Endodermal cell (in vitro differentiated cells): ENCODE measurements at regions not wholly inside any gene's neighbourhood (a gene's known extent, or its start where the extent isn't known, plus 50 kb on each side); places are given as distances from the start of the nearest gene placed in this dataset.
"Not testable (repeated sequence)": the region's sequence is repeated elsewhere in the genome, so short reads cannot be mapped to it uniquely, and the experiment has no call there.

Experiments
- DNase-seq: peaks from one replicate; pipeline ENCODE4 v3.0.0-alpha.2; 2017
- H3K27ac ChIP-seq: 2 replicates; pipeline ENCODE4 v1.5.1; 2013; ENCODE audit warnings: mild to moderate bottlenecking, low read depth, low read length, moderate library complexity
- H3K27me3 ChIP-seq: 2 replicates; pipeline ENCODE4 v1.6.1; 2013; ENCODE audit warnings: mild to moderate bottlenecking, low read length, moderate library complexity; ENCODE audit not compliant: insufficient read depth, control insufficient read depth, poor library complexity, severe bottlenecking
- H3K36me3 ChIP-seq: 2 replicates; pipeline ENCODE4 v1.7.0; 2013; ENCODE audit warnings: mild to moderate bottlenecking, low read length, moderate library complexity; ENCODE audit not compliant: control insufficient read depth, insufficient read depth
- H3K4me1 ChIP-seq: one replicate; pipeline ENCODE4 v1.7.0; 2013; ENCODE audit warnings: low read length; ENCODE audit not compliant: control insufficient read depth, insufficient read depth
- H3K4me3 ChIP-seq: 2 replicates; pipeline ENCODE4 v1.5.1; 2013; ENCODE audit warnings: mild to moderate bottlenecking, low read length, moderate library complexity
- H3K9ac ChIP-seq: 2 replicates; pipeline ENCODE4 v1.6.1; 2013; ENCODE audit warnings: mild to moderate bottlenecking, low read length, moderate library complexity; ENCODE audit not compliant: poor library complexity, severe bottlenecking; ENCODE audit errors: extremely low read depth
- H3K9me3 ChIP-seq: 2 replicates; pipeline ENCODE4 v1.6.1; 2013; ENCODE audit warnings: mild to moderate bottlenecking, low read length, moderate library complexity; ENCODE audit not compliant: control insufficient read depth
- H3K27ac Mint-ChIP-seq: 2 replicates; pipeline ENCODE4 v1.8.0; 2020; ENCODE audit warnings: mixed read lengths
- H3K27me3 Mint-ChIP-seq: 2 replicates; pipeline ENCODE4 v1.8.0; 2021; ENCODE audit warnings: mild to moderate bottlenecking, mixed read lengths; ENCODE audit not compliant: insufficient read depth
- H3K36me3 Mint-ChIP-seq: 2 replicates; pipeline ENCODE4 v1.8.0; 2020; ENCODE audit warnings: low read depth, mixed read lengths
- H3K4me1 Mint-ChIP-seq: 2 replicates; pipeline ENCODE4 v1.8.0; 2020; ENCODE audit warnings: mixed read lengths
- H3K4me3 Mint-ChIP-seq: 2 replicates; pipeline ENCODE4 v1.8.0; 2020; ENCODE audit warnings: mild to moderate bottlenecking, moderate library complexity, mixed read lengths
- H3K9me3 Mint-ChIP-seq: 2 replicates; pipeline ENCODE4 v1.8.0; 2020; ENCODE audit warnings: mild to moderate bottlenecking, mixed read lengths
- CTCF ChIP-seq: fragments of 200-600 bp; sonication (generic); conservative IDR thresholded peaks from 2 replicates; pipeline ENCODE4 v1.5.0; 2021; ENCODE audit warnings: antibody characterized with exemption, mild to moderate bottlenecking
- WGBS, 2 experiments: methylation state at CpG; one replicate each; pipeline versions ENCODE4 v1.1.5 to v1.1.7; 2013; ENCODE audit warnings: missing lambda C conversion rate in 2 of 2, mixed read lengths in 1 of 2; ENCODE audit not compliant: insufficient coverage in 1 of 2, insufficient read length in 1 of 2; 5-methylcytosine and 5-hydroxymethylcytosine counted together

GRCh38 chr2:186927185-186927866 lies 78.4 kb upstream of the ZSWIM2 start:
- Mint-ChIP-seq H3K9me3 (no peaks in the 10 kb centered on the region), H3K4me1 (peaks cover 13% of the 10 kb centered on the region), H3K36me3 (no peaks in the 10 kb centered on the region), H3K4me3 (no peak overlapping the region), H3K27ac (no peak overlapping the region), H3K27me3 (no peaks in the 10 kb centered on the region)
- no peak overlapping the region for H3K9ac ChIP-seq
- no peaks in the 10 kb centered on the region for H3K27me3 ChIP-seq
- H3K36me3 ChIP-seq = no peaks in the 10 kb centered on the region
- peaks cover 5% of the 10 kb centered on the region for H3K4me1 ChIP-seq
- no peak overlapping the region for H3K27ac ChIP-seq
- no peak for TF ChIP-seq CTCF
- DNase-seq = no peak
- WGBS, 2 experiments = 93% methylated on average over 4 of the region's 4 CpGs; no CpG with 5 or more reads in 1 of the 2 experiments
- no peak overlapping the region for H3K4me3 ChIP-seq
- H3K9me3 ChIP-seq = no peaks in the 10 kb centered on the region

GRCh38 chr2:186925514-186925913 lies 76.5 kb upstream of the ZSWIM2 start:
- DNase-seq = no peak
- no peaks in the 10 kb centered on the region for H3K27me3 Mint-ChIP-seq
- Histone ChIP-seq H3K9me3 (no peaks in the 10 kb centered on the region), H3K36me3 (no peaks in the 10 kb centered on the region), H3K4me1 (peaks cover 5% of the 10 kb centered on the region), H3K4me3 (no peak overlapping the region), H3K27me3 (no peaks in the 10 kb centered on the region), H3K9ac (no peak overlapping the region), H3K27ac (no peak overlapping the region)
- peaks cover 13% of the 10 kb centered on the region for H3K4me1 Mint-ChIP-seq
- no peaks in the 10 kb centered on the region for H3K36me3 Mint-ChIP-seq
- 83 to 100% methylated on average over 1 of the region's 1 CpG for WGBS, 2 experiments
- no peak for TF ChIP-seq CTCF
- H3K9me3 Mint-ChIP-seq = no peaks in the 10 kb centered on the region
- no peak overlapping the region for H3K4me3 Mint-ChIP-seq
- no peak overlapping the region for H3K27ac Mint-ChIP-seq

- H3K27ac ChIP-seq, H3K27ac Mint-ChIP-seq, DNase-seq, H3K9ac ChIP-seq, H3K4me1 Mint-ChIP-seq, H3K27me3 Mint-ChIP-seq, H3K9me3 Mint-ChIP-seq, H3K4me3 Mint-ChIP-seq, H3K4me3 ChIP-seq, H3K4me1 ChIP-seq, H3K27me3 ChIP-seq, H3K36me3 Mint-ChIP-seq, H3K9me3 ChIP-seq, H3K36me3 ChIP-seq: not testable (repeated sequence)
- WGBS, 2 experiments = 94% methylated on average over 3 of the region's 3 CpGs; no CpG with 5 or more reads in 1 of the 2 experiments
Measured at GRCh38 chr2:186922316-186922715, 73.3 kb upstream of the ZSWIM2 start.

GRCh38 chr2:186919296-186919695 lies 70.3 kb upstream of the ZSWIM2 start:
- Mint-ChIP-seq H3K27me3 (no peaks in the 10 kb centered on the region), H3K27ac (no peak overlapping the region)
- 81 to 89% methylated on average over 1 of the region's 2 CpGs for whole genome bisulfite sequencing, 2 experiments

More at GRCh38 chr2:186919296-186919695, 70.3 kb upstream of the ZSWIM2 start:
- Histone ChIP-seq H3K36me3 (no peaks in the 10 kb centered on the region), H3K9me3 (no peaks in the 10 kb centered on the region), H3K4me1 (no peaks in the 10 kb centered on the region), H3K27ac (no peak overlapping the region), H3K4me3 (no peak overlapping the region), H3K27me3 (no peaks in the 10 kb centered on the region), H3K9ac (no peak overlapping the region)
- Mint-ChIP-seq H3K36me3 (no peaks in the 10 kb centered on the region), H3K4me1 (no peaks in the 10 kb centered on the region), H3K4me3 (no peak overlapping the region), H3K9me3 (no peaks in the 10 kb centered on the region)
- no peak for DNase-seq
- TF ChIP-seq CTCF = no peak
